HG02588 (cell line): ENCODE measurements at regions not wholly inside any gene's neighbourhood (a gene's known extent, or its start where the extent isn't known, plus 50 kb on each side); places are given as distances from the start of the nearest gene placed in this dataset.
"Not testable (repeated sequence)": the region's sequence is repeated elsewhere in the genome, so short reads cannot be mapped to it uniquely, and the experiment has no call there.

ENCODE experiments used
- ATAC-seq: cut with Tn5 transposase; IDR thresholded peaks from one replicate; pipeline ENCODE4 v1.9.1; 2021; ENCODE audit warnings: mild to moderate bottlenecking, moderate library complexity; ENCODE audit not compliant: unreplicated experiment

- ATAC-seq = peak; percentile 25
Observed at GRCh38 chr4:49153011-49153410, 166.9 kb downstream of the CWH43 start.

- ATAC-seq = peak; percentile 63
Observed at GRCh38 chr4:49154308-49155103, 168.4 kb downstream of the CWH43 start.

- ATAC-seq = not testable (repeated sequence)
Observed at GRCh38 chr4:49155270-49155669, 169.2 kb downstream of the CWH43 start.

- not testable (repeated sequence) for ATAC-seq
Observed at GRCh38 chr4:49156309-49156708, 170.2 kb downstream of the CWH43 start.

- not testable (repeated sequence) for ATAC-seq
Observed at GRCh38 chr4:49157630-49158029, 171.6 kb downstream of the CWH43 start.

- ATAC-seq = not testable (repeated sequence)
Observed at GRCh38 chr4:49161111-49161541, 175.1 kb downstream of the CWH43 start.

- ATAC-seq = not testable (repeated sequence)
Observed at GRCh38 chr4:49164916-49165315, 178.8 kb downstream of the CWH43 start.

GRCh38 chr4:49177847-49178246 is 191.8 kb downstream of the CWH43 start:
- ATAC-seq = not testable (repeated sequence)

- not testable (repeated sequence) for ATAC-seq
Observed at GRCh38 chr4:49181088-49181487, 195.0 kb downstream of the CWH43 start.

GRCh38 chr4:49211396-49212194 is 225.5 kb downstream of the CWH43 start:
- ATAC-seq = not testable (repeated sequence)

- ATAC-seq = not testable (repeated sequence)
Observed at GRCh38 chr4:49213250-49213649, 227.2 kb downstream of the CWH43 start.

- not testable (repeated sequence) for ATAC-seq
Observed at GRCh38 chr4:49213750-49214149, 227.7 kb downstream of the CWH43 start.

GRCh38 chr4:49214453-49215081 is 228.5 kb downstream of the CWH43 start:
- ATAC-seq = not testable (repeated sequence)

GRCh38 chr4:49215082-49215479 is 229.0 kb downstream of the CWH43 start:
- not testable (repeated sequence) for ATAC-seq

- ATAC-seq = not testable (repeated sequence)
Observed at GRCh38 chr4:49216606-49217005, 230.5 kb downstream of the CWH43 start.

GRCh38 chr4:49217492-49217891 is 231.4 kb downstream of the CWH43 start:
- ATAC-seq = no peak

- not testable (repeated sequence) for ATAC-seq
Observed at GRCh38 chr4:49218094-49218493, 232.0 kb downstream of the CWH43 start.

GRCh38 chr4:49218931-49219330 is 232.9 kb downstream of the CWH43 start:
- ATAC-seq = not testable (repeated sequence)

GRCh38 chr4:49219489-49220225 is 233.6 kb downstream of the CWH43 start:
- ATAC-seq = not testable (repeated sequence)

- ATAC-seq = no peak
Observed at GRCh38 chr4:49221209-49221608, 235.1 kb downstream of the CWH43 start.
